HEK293 (cell line): ENCODE measurements at regions not wholly inside any gene's neighbourhood (a gene's known extent, or its start where the extent isn't known, plus 50 kb on each side); places are given as distances from the start of the nearest gene placed in this dataset.

Experiments
- CTCF ChIA-PET: fragments of 350-600 bp; formaldehyde crosslinking; extraction: SDS; loops from one replicate; lab custom pipeline; 2021; ENCODE audit warnings: antibody characterized with exemption; lab: Yijun Ruan, JAX
- POLR2A ChIA-PET: fragments of 300-600 bp; formaldehyde crosslinking; extraction: SDS; loops from one replicate; lab custom pipeline; 2020; ENCODE audit warnings: antibody characterized with exemption, inconsistent platforms; lab: Yijun Ruan, JAX
- H3K27ac ChIP-seq: fragments of 200-500 bp; sonication (Bioruptor generic); 2 replicates; pipeline ENCODE4 v1.5.1; 2014; ENCODE audit warnings: low read depth, low read length, control low read depth, inconsistent platforms; ENCODE audit errors: extremely low read depth
- H3K36me3 ChIP-seq, 2 experiments: fragments of 200-500 bp in 1 of 2; sonication (Bioruptor generic) in 1 of 2; 1 replicate in 1 of 2; 2 replicates in 1 of 2; pipeline ENCODE4 v1.5.1; 2014 to 2017; ENCODE audit warnings: inconsistent platforms in 2 of 2, low read length in 2 of 2; ENCODE audit not compliant: control insufficient read depth in 2 of 2, insufficient read depth in 1 of 2
- H3K4me1 ChIP-seq: fragments of 200-500 bp; sonication (Bioruptor generic); 2 replicates; pipeline ENCODE4 v1.5.1; 2014; ENCODE audit warnings: mild to moderate bottlenecking, low read length, inconsistent platforms; ENCODE audit not compliant: control insufficient read depth, insufficient read depth
- H3K4me3 ChIP-seq: 2 replicates; pipeline ENCODE4 v1.5.1; 2011; ENCODE audit warnings: low read depth, mild to moderate bottlenecking, control low read depth, low read length, moderate library complexity
- H3K9me3 ChIP-seq: fragments of 200-500 bp; sonication (Bioruptor generic); 2 replicates; pipeline ENCODE4 v1.5.1; 2014; ENCODE audit warnings: low read depth, low read length, inconsistent platforms; ENCODE audit not compliant: control insufficient read depth, insufficient read depth
- MYNN ChIP-seq: fragments of 450-650 bp; formaldehyde crosslinking; IDR thresholded peaks from 2 replicates; pipeline ENCODE4 v1.5.1; 2016; ENCODE audit warnings: missing biosample characterization, missing genetic modification characterization, borderline replicate concordance
- ZNF19 ChIP-seq: fragments of 450-650 bp; formaldehyde crosslinking; IDR thresholded peaks from 2 replicates; pipeline ENCODE4; 2016; ENCODE audit warnings: missing biosample characterization, missing genetic modification characterization, low read depth
- ZNF24 ChIP-seq: fragments of 450-650 bp; formaldehyde crosslinking; IDR thresholded peaks from 2 replicates; pipeline ENCODE4 v1.5.1; 2016; ENCODE audit warnings: missing biosample characterization, missing genetic modification characterization
- ZNF391 ChIP-seq: fragments of 450-650 bp; formaldehyde crosslinking; IDR thresholded peaks from 2 replicates; pipeline ENCODE4 v1.5.1; 2016; ENCODE audit warnings: low read depth, missing biosample characterization, missing genetic modification characterization, borderline replicate concordance
- ZNF433 ChIP-seq: fragments of 450-650 bp; formaldehyde crosslinking; IDR thresholded peaks from 2 replicates; pipeline ENCODE4 v1.5.1; 2016; ENCODE audit warnings: missing biosample characterization, missing genetic modification characterization, low read depth
- ZNF558 ChIP-seq: fragments of 450-650 bp; formaldehyde crosslinking; IDR thresholded peaks from 2 replicates; pipeline ENCODE4 v1.5.1; 2016; ENCODE audit warnings: missing biosample characterization, missing genetic modification characterization
- ZNF571 ChIP-seq: fragments of 450-650 bp; formaldehyde crosslinking; IDR thresholded peaks from 2 replicates; pipeline ENCODE4 v1.5.0; 2017; ENCODE audit warnings: missing biosample characterization, missing genetic modification characterization
- ZNF658 ChIP-seq: fragments of 450-650 bp; formaldehyde crosslinking; IDR thresholded peaks from 2 replicates; pipeline ENCODE4; 2016; ENCODE audit warnings: missing biosample characterization, missing genetic modification characterization
- ZNF776 ChIP-seq: fragments of 450-650 bp; formaldehyde crosslinking; IDR thresholded peaks from 2 replicates; pipeline ENCODE4 v1.5.0; 2017; ENCODE audit warnings: missing biosample characterization, missing genetic modification characterization, borderline replicate concordance
- ZSCAN4 ChIP-seq: fragments of 450-650 bp; formaldehyde crosslinking; IDR thresholded peaks from 2 replicates; pipeline ENCODE4 v1.5.1; 2017; ENCODE audit warnings: missing biosample characterization, missing genetic modification characterization
- TF ChIP-seq, protein P1 (sequence below): fragments of 450-650 bp; formaldehyde crosslinking; IDR thresholded peaks from 2 replicates; pipeline ENCODE4 v1.5.1; 2017; ENCODE audit warnings: missing biosample characterization, missing genetic modification characterization
- TF ChIP-seq, protein P2 (sequence below): fragments of 450-650 bp; formaldehyde crosslinking; IDR thresholded peaks from 2 replicates; pipeline ENCODE4 v1.5.1; 2016; ENCODE audit warnings: missing biosample characterization, missing genetic modification characterization
- TF ChIP-seq, protein P3 (sequence below): fragments of 450-650 bp; formaldehyde crosslinking; IDR thresholded peaks from 2 replicates; pipeline ENCODE4 v1.5.1; 2016; ENCODE audit warnings: missing biosample characterization, missing genetic modification characterization, borderline replicate concordance
- TF ChIP-seq, protein P4 (sequence below): fragments of 450-650 bp; formaldehyde crosslinking; IDR thresholded peaks from 2 replicates; pipeline ENCODE4 v1.5.0; 2017; ENCODE audit warnings: missing biosample characterization, missing genetic modification characterization, borderline replicate concordance

DNA sequence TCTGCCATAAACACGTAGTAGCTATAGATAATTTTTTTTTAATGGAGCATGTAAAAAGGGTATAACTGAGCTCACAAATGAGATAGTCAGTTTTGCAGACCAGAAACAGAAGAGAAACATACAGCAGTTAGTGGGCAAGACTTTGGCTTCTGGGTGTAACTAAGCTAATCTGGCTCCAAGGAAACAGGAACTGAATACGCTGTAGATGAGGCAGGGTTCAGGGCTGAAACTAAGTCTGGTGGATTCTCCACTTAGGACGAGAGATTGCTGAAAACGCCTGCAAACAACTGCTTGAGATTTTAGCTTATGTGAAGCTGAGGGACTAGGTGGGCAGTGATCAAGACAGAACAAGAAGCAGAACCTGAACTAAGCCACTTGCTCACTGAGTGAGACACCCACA, 91.7 kb downstream of the SMIM20 start:
- H3K36me3 ChIP-seq: no peaks in the 10 kb centered on the region
- CTCF ChIA-PET: no interaction called here
- H3K9me3 ChIP-seq: no peaks in the 10 kb centered on the region
- no peak overlapping the region for H3K4me3 ChIP-seq
- no peak overlapping the region for H3K27ac ChIP-seq
- H3K4me1 ChIP-seq: no peaks in the 10 kb centered on the region
- no peak for TF ChIP-seq ZNF776
- no peak for TF ChIP-seq MYNN (tag by site-specific recombination)
- no peak for TF ChIP-seq ZNF19 (tag by site-specific recombination)
- TF ChIP-seq ZNF558 (tag by site-specific recombination): no peak
- TF ChIP-seq ZNF433 (tag by site-specific recombination): no peak
- TF ChIP-seq, protein P1, sequence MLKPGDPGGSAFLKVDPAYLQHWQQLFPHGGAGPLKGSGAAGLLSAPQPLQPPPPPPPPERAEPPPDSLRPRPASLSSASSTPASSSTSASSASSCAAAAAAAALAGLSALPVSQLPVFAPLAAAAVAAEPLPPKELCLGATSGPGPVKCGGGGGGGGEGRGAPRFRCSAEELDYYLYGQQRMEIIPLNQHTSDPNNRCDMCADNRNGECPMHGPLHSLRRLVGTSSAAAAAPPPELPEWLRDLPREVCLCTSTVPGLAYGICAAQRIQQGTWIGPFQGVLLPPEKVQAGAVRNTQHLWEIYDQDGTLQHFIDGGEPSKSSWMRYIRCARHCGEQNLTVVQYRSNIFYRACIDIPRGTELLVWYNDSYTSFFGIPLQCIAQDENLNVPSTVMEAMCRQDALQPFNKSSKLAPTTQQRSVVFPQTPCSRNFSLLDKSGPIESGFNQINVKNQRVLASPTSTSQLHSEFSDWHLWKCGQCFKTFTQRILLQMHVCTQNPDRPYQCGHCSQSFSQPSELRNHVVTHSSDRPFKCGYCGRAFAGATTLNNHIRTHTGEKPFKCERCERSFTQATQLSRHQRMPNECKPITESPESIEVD: no peak
- TF ChIP-seq, protein P2, sequence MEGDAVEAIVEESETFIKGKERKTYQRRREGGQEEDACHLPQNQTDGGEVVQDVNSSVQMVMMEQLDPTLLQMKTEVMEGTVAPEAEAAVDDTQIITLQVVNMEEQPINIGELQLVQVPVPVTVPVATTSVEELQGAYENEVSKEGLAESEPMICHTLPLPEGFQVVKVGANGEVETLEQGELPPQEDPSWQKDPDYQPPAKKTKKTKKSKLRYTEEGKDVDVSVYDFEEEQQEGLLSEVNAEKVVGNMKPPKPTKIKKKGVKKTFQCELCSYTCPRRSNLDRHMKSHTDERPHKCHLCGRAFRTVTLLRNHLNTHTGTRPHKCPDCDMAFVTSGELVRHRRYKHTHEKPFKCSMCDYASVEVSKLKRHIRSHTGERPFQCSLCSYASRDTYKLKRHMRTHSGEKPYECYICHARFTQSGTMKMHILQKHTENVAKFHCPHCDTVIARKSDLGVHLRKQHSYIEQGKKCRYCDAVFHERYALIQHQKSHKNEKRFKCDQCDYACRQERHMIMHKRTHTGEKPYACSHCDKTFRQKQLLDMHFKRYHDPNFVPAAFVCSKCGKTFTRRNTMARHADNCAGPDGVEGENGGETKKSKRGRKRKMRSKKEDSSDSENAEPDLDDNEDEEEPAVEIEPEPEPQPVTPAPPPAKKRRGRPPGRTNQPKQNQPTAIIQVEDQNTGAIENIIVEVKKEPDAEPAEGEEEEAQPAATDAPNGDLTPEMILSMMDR (tag by site-specific recombination): no peak
- TF ChIP-seq, protein P3, sequence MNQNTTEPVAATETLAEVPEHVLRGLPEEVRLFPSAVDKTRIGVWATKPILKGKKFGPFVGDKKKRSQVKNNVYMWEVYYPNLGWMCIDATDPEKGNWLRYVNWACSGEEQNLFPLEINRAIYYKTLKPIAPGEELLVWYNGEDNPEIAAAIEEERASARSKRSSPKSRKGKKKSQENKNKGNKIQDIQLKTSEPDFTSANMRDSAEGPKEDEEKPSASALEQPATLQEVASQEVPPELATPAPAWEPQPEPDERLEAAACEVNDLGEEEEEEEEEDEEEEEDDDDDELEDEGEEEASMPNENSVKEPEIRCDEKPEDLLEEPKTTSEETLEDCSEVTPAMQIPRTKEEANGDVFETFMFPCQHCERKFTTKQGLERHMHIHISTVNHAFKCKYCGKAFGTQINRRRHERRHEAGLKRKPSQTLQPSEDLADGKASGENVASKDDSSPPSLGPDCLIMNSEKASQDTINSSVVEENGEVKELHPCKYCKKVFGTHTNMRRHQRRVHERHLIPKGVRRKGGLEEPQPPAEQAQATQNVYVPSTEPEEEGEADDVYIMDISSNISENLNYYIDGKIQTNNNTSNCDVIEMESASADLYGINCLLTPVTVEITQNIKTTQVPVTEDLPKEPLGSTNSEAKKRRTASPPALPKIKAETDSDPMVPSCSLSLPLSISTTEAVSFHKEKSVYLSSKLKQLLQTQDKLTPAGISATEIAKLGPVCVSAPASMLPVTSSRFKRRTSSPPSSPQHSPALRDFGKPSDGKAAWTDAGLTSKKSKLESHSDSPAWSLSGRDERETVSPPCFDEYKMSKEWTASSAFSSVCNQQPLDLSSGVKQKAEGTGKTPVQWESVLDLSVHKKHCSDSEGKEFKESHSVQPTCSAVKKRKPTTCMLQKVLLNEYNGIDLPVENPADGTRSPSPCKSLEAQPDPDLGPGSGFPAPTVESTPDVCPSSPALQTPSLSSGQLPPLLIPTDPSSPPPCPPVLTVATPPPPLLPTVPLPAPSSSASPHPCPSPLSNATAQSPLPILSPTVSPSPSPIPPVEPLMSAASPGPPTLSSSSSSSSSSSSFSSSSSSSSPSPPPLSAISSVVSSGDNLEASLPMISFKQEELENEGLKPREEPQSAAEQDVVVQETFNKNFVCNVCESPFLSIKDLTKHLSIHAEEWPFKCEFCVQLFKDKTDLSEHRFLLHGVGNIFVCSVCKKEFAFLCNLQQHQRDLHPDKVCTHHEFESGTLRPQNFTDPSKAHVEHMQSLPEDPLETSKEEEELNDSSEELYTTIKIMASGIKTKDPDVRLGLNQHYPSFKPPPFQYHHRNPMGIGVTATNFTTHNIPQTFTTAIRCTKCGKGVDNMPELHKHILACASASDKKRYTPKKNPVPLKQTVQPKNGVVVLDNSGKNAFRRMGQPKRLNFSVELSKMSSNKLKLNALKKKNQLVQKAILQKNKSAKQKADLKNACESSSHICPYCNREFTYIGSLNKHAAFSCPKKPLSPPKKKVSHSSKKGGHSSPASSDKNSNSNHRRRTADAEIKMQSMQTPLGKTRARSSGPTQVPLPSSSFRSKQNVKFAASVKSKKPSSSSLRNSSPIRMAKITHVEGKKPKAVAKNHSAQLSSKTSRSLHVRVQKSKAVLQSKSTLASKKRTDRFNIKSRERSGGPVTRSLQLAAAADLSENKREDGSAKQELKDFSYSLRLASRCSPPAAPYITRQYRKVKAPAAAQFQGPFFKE (tag by site-specific recombination): no peak
- TF ChIP-seq ZNF24 (tag by site-specific recombination): no peak
- no peak for TF ChIP-seq ZNF571
- TF ChIP-seq ZSCAN4 (tag by site-specific recombination): no peak
- TF ChIP-seq ZNF391 (tag by site-specific recombination): no peak
- no peak for TF ChIP-seq ZNF658 (tag by site-specific recombination)
- TF ChIP-seq, protein P4, sequence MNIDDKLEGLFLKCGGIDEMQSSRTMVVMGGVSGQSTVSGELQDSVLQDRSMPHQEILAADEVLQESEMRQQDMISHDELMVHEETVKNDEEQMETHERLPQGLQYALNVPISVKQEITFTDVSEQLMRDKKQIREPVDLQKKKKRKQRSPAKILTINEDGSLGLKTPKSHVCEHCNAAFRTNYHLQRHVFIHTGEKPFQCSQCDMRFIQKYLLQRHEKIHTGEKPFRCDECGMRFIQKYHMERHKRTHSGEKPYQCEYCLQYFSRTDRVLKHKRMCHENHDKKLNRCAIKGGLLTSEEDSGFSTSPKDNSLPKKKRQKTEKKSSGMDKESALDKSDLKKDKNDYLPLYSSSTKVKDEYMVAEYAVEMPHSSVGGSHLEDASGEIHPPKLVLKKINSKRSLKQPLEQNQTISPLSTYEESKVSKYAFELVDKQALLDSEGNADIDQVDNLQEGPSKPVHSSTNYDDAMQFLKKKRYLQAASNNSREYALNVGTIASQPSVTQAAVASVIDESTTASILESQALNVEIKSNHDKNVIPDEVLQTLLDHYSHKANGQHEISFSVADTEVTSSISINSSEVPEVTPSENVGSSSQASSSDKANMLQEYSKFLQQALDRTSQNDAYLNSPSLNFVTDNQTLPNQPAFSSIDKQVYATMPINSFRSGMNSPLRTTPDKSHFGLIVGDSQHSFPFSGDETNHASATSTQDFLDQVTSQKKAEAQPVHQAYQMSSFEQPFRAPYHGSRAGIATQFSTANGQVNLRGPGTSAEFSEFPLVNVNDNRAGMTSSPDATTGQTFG: no peak
- POLR2A ChIA-PET: no interaction called here
